ENCODE measurements at regions not wholly inside any gene's neighbourhood (a gene's known extent, or its start where the extent isn't known, plus 50 kb on each side); places are given as distances from the start of the nearest gene placed in this dataset.

DNA sequence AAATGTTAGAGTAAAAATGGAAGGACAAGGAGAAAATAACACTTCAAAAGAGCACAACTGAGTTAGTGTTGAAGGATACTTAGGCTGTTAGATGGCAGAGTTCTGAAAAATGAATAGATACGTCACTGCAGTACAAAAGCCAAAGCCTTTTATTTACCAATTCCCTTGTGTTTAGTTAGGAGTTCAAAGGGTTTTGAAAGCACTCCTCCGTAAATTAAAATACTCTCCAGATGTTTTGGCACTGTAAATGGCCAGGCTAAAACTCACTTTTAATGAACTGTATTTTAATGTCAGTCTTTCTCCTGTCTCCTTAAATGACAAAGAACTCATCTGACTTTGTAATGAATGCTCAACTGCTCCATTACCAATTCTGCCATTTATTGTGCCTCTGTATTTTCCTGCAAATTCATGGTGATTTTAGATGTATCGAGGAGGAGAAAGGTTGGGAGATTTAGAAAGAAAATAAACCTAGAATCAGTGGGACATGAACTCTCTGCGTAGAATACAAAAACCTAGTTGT is 1727.2 kb downstream of the MAT2B start (continued):
- TF ChIP-seq, protein P1, sequence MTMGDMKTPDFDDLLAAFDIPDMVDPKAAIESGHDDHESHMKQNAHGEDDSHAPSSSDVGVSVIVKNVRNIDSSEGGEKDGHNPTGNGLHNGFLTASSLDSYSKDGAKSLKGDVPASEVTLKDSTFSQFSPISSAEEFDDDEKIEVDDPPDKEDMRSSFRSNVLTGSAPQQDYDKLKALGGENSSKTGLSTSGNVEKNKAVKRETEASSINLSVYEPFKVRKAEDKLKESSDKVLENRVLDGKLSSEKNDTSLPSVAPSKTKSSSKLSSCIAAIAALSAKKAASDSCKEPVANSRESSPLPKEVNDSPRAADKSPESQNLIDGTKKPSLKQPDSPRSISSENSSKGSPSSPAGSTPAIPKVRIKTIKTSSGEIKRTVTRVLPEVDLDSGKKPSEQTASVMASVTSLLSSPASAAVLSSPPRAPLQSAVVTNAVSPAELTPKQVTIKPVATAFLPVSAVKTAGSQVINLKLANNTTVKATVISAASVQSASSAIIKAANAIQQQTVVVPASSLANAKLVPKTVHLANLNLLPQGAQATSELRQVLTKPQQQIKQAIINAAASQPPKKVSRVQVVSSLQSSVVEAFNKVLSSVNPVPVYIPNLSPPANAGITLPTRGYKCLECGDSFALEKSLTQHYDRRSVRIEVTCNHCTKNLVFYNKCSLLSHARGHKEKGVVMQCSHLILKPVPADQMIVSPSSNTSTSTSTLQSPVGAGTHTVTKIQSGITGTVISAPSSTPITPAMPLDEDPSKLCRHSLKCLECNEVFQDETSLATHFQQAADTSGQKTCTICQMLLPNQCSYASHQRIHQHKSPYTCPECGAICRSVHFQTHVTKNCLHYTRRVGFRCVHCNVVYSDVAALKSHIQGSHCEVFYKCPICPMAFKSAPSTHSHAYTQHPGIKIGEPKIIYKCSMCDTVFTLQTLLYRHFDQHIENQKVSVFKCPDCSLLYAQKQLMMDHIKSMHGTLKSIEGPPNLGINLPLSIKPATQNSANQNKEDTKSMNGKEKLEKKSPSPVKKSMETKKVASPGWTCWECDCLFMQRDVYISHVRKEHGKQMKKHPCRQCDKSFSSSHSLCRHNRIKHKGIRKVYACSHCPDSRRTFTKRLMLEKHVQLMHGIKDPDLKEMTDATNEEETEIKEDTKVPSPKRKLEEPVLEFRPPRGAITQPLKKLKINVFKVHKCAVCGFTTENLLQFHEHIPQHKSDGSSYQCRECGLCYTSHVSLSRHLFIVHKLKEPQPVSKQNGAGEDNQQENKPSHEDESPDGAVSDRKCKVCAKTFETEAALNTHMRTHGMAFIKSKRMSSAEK (CRISPR knock-in tag; IDR thresholded peaks at IDR 0.05; ENCODE audit: borderline replicate concordance): no peak
- TF ChIP-seq, protein P2, sequence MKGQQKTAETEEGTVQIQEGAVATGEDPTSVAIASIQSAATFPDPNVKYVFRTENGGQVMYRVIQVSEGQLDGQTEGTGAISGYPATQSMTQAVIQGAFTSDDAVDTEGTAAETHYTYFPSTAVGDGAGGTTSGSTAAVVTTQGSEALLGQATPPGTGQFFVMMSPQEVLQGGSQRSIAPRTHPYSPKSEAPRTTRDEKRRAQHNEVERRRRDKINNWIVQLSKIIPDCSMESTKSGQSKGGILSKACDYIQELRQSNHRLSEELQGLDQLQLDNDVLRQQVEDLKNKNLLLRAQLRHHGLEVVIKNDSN (CRISPR knock-in tag; IDR thresholded peaks at IDR 0.05): no peak
- TF ChIP-seq, protein P3, sequence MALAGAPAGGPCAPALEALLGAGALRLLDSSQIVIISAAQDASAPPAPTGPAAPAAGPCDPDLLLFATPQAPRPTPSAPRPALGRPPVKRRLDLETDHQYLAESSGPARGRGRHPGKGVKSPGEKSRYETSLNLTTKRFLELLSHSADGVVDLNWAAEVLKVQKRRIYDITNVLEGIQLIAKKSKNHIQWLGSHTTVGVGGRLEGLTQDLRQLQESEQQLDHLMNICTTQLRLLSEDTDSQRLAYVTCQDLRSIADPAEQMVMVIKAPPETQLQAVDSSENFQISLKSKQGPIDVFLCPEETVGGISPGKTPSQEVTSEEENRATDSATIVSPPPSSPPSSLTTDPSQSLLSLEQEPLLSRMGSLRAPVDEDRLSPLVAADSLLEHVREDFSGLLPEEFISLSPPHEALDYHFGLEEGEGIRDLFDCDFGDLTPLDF (CRISPR knock-in tag; IDR thresholded peaks at IDR 0.05): no peak
- TF ChIP-seq NR3C1 (CRISPR knock-in tag; conservative IDR thresholded peaks at IDR 0.05; ENCODE audit: low read depth) (no peak), ZNF671 (CRISPR knock-in tag; IDR thresholded peaks at IDR 0.05) (no peak), KAT7 (CRISPR knock-in tag; IDR thresholded peaks at IDR 0.05; ENCODE audit: borderline replicate concordance) (no peak)
- TF ChIP-seq, protein P4, sequence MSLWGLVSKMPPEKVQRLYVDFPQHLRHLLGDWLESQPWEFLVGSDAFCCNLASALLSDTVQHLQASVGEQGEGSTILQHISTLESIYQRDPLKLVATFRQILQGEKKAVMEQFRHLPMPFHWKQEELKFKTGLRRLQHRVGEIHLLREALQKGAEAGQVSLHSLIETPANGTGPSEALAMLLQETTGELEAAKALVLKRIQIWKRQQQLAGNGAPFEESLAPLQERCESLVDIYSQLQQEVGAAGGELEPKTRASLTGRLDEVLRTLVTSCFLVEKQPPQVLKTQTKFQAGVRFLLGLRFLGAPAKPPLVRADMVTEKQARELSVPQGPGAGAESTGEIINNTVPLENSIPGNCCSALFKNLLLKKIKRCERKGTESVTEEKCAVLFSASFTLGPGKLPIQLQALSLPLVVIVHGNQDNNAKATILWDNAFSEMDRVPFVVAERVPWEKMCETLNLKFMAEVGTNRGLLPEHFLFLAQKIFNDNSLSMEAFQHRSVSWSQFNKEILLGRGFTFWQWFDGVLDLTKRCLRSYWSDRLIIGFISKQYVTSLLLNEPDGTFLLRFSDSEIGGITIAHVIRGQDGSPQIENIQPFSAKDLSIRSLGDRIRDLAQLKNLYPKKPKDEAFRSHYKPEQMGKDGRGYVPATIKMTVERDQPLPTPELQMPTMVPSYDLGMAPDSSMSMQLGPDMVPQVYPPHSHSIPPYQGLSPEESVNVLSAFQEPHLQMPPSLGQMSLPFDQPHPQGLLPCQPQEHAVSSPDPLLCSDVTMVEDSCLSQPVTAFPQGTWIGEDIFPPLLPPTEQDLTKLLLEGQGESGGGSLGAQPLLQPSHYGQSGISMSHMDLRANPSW (CRISPR knock-in tag; conservative IDR thresholded peaks at IDR 0.05; ENCODE audit: low read depth): no peak
- TF ChIP-seq, protein P5, sequence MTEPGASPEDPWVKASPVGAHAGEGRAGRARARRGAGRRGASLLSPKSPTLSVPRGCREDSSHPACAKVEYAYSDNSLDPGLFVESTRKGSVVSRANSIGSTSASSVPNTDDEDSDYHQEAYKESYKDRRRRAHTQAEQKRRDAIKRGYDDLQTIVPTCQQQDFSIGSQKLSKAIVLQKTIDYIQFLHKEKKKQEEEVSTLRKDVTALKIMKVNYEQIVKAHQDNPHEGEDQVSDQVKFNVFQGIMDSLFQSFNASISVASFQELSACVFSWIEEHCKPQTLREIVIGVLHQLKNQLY (CRISPR knock-in tag; IDR thresholded peaks at IDR 0.05): no peak
- TF ChIP-seq, protein P6, sequence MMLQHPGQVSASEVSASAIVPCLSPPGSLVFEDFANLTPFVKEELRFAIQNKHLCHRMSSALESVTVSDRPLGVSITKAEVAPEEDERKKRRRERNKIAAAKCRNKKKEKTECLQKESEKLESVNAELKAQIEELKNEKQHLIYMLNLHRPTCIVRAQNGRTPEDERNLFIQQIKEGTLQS (CRISPR knock-in tag; conservative IDR thresholded peaks at IDR 0.05): no peak

DNA sequence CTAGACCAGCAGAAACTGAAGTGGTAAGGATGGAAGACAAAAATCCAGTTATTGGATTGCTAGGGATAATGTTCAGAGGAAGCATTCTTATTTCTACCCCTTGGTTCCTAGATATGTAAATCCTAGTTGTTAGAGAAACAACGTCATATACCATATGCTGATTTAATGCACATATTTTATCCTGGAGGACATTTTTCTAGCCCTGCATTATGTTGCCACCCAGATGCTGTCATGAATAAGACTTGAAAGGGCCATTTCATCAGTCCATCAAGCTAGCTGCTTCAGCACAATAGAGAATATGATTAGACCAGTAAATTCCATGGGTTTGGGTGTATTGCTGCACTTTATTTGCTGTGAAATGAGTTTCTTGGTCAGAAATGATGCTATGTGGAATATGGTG is 1736.4 kb downstream of the MAT2B start:
- H3K36me3 Mint-ChIP-seq: no peaks in the 10 kb centered on the region; the same call in none of the 2 replicates
- DNase-seq (ENCODE audit: low spot score): no peak
- H3K27ac Mint-ChIP-seq: no peak overlapping the region
- peaks cover 22% of the 10 kb centered on the region for H3K9me3 Mint-ChIP-seq
- no peak overlapping the region for H3K4me3 Mint-ChIP-seq
- CTCF ChIA-PET: no interaction called here
- H3K4me1 Mint-ChIP-seq: peaks cover 9% of the 10 kb centered on the region
- H3K27me3 Mint-ChIP-seq (ENCODE audit: low read depth): no peaks in the 10 kb centered on the region
- POLR2A ChIA-PET: no interaction called here
- no peak for TF ChIP-seq EMX1 (CRISPR knock-in tag; IDR thresholded peaks at IDR 0.05)
- no peak for TF ChIP-seq HMGA2 (CRISPR knock-in tag; IDR thresholded peaks at IDR 0.05)
- TF ChIP-seq, protein P7, sequence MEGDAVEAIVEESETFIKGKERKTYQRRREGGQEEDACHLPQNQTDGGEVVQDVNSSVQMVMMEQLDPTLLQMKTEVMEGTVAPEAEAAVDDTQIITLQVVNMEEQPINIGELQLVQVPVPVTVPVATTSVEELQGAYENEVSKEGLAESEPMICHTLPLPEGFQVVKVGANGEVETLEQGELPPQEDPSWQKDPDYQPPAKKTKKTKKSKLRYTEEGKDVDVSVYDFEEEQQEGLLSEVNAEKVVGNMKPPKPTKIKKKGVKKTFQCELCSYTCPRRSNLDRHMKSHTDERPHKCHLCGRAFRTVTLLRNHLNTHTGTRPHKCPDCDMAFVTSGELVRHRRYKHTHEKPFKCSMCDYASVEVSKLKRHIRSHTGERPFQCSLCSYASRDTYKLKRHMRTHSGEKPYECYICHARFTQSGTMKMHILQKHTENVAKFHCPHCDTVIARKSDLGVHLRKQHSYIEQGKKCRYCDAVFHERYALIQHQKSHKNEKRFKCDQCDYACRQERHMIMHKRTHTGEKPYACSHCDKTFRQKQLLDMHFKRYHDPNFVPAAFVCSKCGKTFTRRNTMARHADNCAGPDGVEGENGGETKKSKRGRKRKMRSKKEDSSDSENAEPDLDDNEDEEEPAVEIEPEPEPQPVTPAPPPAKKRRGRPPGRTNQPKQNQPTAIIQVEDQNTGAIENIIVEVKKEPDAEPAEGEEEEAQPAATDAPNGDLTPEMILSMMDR (IDR thresholded peaks at IDR 0.05): no peak
- no peak for TF ChIP-seq ETV6 (CRISPR knock-in tag; IDR thresholded peaks at IDR 0.05)
- TF ChIP-seq TP53 (CRISPR knock-in tag; IDR thresholded peaks at IDR 0.05): no peak
- no peak for TF ChIP-seq SMAD3 (CRISPR knock-in tag; IDR thresholded peaks at IDR 0.05; ENCODE audit: borderline replicate concordance)
- TF ChIP-seq, protein P8, sequence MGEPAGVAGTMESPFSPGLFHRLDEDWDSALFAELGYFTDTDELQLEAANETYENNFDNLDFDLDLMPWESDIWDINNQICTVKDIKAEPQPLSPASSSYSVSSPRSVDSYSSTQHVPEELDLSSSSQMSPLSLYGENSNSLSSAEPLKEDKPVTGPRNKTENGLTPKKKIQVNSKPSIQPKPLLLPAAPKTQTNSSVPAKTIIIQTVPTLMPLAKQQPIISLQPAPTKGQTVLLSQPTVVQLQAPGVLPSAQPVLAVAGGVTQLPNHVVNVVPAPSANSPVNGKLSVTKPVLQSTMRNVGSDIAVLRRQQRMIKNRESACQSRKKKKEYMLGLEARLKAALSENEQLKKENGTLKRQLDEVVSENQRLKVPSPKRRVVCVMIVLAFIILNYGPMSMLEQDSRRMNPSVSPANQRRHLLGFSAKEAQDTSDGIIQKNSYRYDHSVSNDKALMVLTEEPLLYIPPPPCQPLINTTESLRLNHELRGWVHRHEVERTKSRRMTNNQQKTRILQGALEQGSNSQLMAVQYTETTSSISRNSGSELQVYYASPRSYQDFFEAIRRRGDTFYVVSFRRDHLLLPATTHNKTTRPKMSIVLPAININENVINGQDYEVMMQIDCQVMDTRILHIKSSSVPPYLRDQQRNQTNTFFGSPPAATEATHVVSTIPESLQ (CRISPR knock-in tag; IDR thresholded peaks at IDR 0.05): no peak
- no peak for TF ChIP-seq ZNF219 (CRISPR knock-in tag; IDR thresholded peaks at IDR 0.05; ENCODE audit: borderline replicate concordance)
- TF ChIP-seq NR2C2 (CRISPR knock-in tag; IDR thresholded peaks at IDR 0.05): no peak
- TF ChIP-seq, protein P5 (CRISPR knock-in tag; IDR thresholded peaks at IDR 0.05): no peak
- no peak for TF ChIP-seq IRF2 (CRISPR knock-in tag; IDR thresholded peaks at IDR 0.05; ENCODE audit: borderline replicate concordance, low read depth)
- no peak for TF ChIP-seq NFYB (CRISPR knock-in tag; conservative IDR thresholded peaks at IDR 0.05; ENCODE audit: low read depth)
- no peak for TF ChIP-seq KAT7 (CRISPR knock-in tag; IDR thresholded peaks at IDR 0.05; ENCODE audit: borderline replicate concordance)
- ATAC-seq: no peak
